ENCODE measurements at regions not wholly inside any gene's neighbourhood (a gene's known extent, or its start where the extent isn't known, plus 50 kb on each side); places are given as distances from the start of the nearest gene placed in this dataset.
A peak's percentile ranks its signal among the peaks of the same experiment; 100 is the strongest.

GRCh38 chr7:54485044-54485443 lies 57.1 kb upstream of the VSTM2A start:
- no peak for DNase-seq (ENCODE audit: low spot score)
- no peak for ATAC-seq
- Histone ChIP-seq H3K9me3 (ENCODE audit: low read length) (peaks cover 15% of the 10 kb centered on the region), H3K36me3 (replicated peaks in 1 of 2; ENCODE audit: control insufficient read depth in 1 of 2, insufficient read depth in 2 of 2, low read length in 2 of 2) (no peaks in the 10 kb centered on the region), H2AFZ (ENCODE audit: low read length) (no peak overlapping the region), H4K20me1 (ENCODE audit: insufficient read depth, low read length) (no peaks in the 10 kb centered on the region), H3K79me2 (ENCODE audit: insufficient read depth, low read length) (no peaks in the 10 kb centered on the region), H3K27me3 (ENCODE audit: control insufficient read depth in 1 of 2, insufficient read depth in 2 of 2, low read length in 2 of 2) (0 out of 5 replicates have a peak, but pooled peaks cover 0 to 1% of the 10 kb centered on the region in 2 experiments), H3K4me1 (ENCODE audit: insufficient read depth, low read length) (no peaks in the 10 kb centered on the region), H3K4me2 (ENCODE audit: low read depth, low read length) (no peak overlapping the region), H3K4me3 (replicated peaks in 1 of 3; ENCODE audit: insufficient read depth in 1 of 3, low read depth in 2 of 3, low read length in 3 of 3) (no peak overlapping the region), H3K27ac (ENCODE audit: extremely low read length, insufficient read depth, low read length) (no peak overlapping the region), H3K9ac (ENCODE audit: insufficient read depth, low read depth, low read length) (no peak overlapping the region)
- intact Hi-C loops (cut with micrococcal nuclease; ENCODE audit: unreplicated experiment) (no loop called here), in situ Hi-C loops (cut with HindIII; ENCODE audit: extremely low pct_ligation_motif_present, low pct_unique_long_range_greater_than_20kb) (no loop called here)
- no TSS peak for BruUV-seq (replicated peaks)
- WGBS (ENCODE audit: low lambda C conversion rate), result 0% methylated on average over 1 of the region's 1 CpG
- POLR2A ChIA-PET, result no interaction called here
- CTCF ChIA-PET (ENCODE audit: low intra/inter-chr PET ratio, low total read pairs), result no interaction called here
- no peak for FAIRE-seq
- TF ChIP-seq ZNF333 (CRISPR knock-in tag; IDR thresholded peaks at IDR 0.05; ENCODE audit: borderline replicate concordance), result no peak
- no peak for TF ChIP-seq ZNF232 (CRISPR knock-in tag; IDR thresholded peaks at IDR 0.05; ENCODE audit: borderline replicate concordance)
- TF ChIP-seq MAFK (conservative IDR thresholded peaks at IDR 0.05 in 1 of 2, IDR thresholded peaks at IDR 0.05 in 1 of 2; ENCODE audit: low read length in 2 of 2), result 0 out of 4 replicates have a peak, but pooled peaks have one; percentile 2 to 8

Small RNA genes lying in the stretch of these regions (small RNA-seq; reads per million reads assigned to genes)
- gene AC074348.1 (ENCODE audit: insufficient read depth in 2 of 3, insufficient read length in 3 of 3, low read depth in 2 of 3, low replicate concordance in 1 of 3), result 0 reads per million in 3 experiments
- 0 to 5.8 (median 0.10) reads per million in 3 experiments for gene RNU2-29P (ENCODE audit: insufficient read depth in 2 of 3, insufficient read length in 3 of 3, low read depth in 2 of 3, low replicate concordance in 1 of 3)
